ENCODE measurements at regions not wholly inside any gene's neighbourhood (a gene's known extent, or its start where the extent isn't known, plus 50 kb on each side); places are given as distances from the start of the nearest gene placed in this dataset.

- no peak for ATAC-seq
- Mint-ChIP-seq H3K9me3 (peaks cover 2% of the 10 kb centered on the region), H3K27ac (no peak overlapping the region), H3K4me3 (no peak overlapping the region), H3K36me3 (no peaks in the 10 kb centered on the region), H3K4me1 (no peaks in the 10 kb centered on the region)
- no peak for DNase-seq (ENCODE audit: low spot score in 2 of 2)
Measured at GRCh38 chr1:239283216-239283615, 103.2 kb upstream of the CHRM3 start.

- no peak for ATAC-seq
- no peak for DNase-seq (ENCODE audit: low spot score in 2 of 2)
- Mint-ChIP-seq H3K36me3 (no peaks in the 10 kb centered on the region), H3K4me1 (no peaks in the 10 kb centered on the region), H3K27ac (no peak overlapping the region), H3K9me3 (peaks cover 2% of the 10 kb centered on the region), H3K4me3 (no peak overlapping the region)
Measured at GRCh38 chr1:239282411-239282810, 104.0 kb upstream of the CHRM3 start.

DNA sequence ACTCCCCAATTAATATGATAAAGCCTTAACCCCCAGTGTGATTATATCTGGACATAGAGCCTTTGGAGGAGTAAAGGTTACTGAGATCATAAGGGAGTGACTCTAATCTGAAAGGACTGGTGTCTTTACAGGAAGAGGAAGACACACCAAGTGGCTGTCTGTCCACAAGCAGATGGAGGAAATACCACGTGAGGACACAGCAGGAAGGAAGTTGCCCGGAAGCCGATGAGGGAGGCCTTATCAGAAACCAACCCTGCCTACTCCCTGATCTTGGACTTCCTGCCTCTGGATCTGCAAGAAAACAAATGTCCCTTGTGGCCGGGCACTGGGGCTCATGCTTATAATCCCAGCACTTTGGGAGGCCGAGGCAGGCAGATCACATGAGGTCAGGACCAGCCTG is 110.3 kb upstream of the CHRM3 start:
- Mint-ChIP-seq H3K27ac (no peak overlapping the region), H3K36me3 (no peaks in the 10 kb centered on the region), H3K9me3 (peaks cover 13% of the 10 kb centered on the region), H3K4me1 (no peaks in the 10 kb centered on the region), H3K4me3 (no peak overlapping the region)
- ATAC-seq (no peak), DNase-seq (ENCODE audit: low spot score in 2 of 2) (no peak)

DNA sequence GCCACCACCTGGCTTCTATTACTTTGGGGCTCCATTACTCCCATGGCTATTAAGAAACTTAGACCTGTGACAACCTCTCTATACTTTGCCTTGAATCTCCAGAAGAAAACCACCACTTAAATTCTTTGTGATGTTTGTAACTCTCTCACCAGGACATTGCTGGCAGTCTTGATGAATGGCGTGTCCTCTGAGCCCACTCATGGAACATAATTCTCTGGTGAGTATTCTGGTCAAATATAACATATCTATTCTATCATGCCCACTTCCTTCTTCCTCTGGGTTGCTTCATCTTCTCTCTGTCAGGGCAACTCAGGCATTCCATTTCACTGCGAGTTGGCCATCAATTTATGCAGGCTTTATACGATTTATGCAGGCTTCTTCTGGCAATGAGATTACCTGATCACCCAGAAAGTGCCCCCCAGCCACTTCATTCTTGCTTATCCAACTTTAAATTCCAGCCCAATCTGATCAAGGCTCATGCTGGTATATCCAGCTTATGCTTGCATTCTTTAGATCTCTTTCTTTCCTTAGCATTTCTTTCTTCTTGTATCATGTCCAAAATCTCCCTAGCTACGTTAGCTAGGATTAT is 112.0 kb upstream of the CHRM3 start:
- H3K9me3 Mint-ChIP-seq, result peaks cover 16% of the 10 kb centered on the region
- H3K4me1 Mint-ChIP-seq, result no peaks in the 10 kb centered on the region
- H3K36me3 Mint-ChIP-seq, result no peaks in the 10 kb centered on the region
- no peak overlapping the region for H3K27ac Mint-ChIP-seq
- no peak for ATAC-seq
- no peak overlapping the region for H3K4me3 Mint-ChIP-seq
- DNase-seq (ENCODE audit: low spot score in 2 of 2), result no peak

- no peak for ATAC-seq
- H3K4me1 Mint-ChIP-seq, result no peaks in the 10 kb centered on the region
- DNase-seq (ENCODE audit: low spot score in 2 of 2), result no peak
- H3K4me3 Mint-ChIP-seq, result no peak overlapping the region
- H3K27ac Mint-ChIP-seq, result no peak overlapping the region
- H3K36me3 Mint-ChIP-seq, result no peaks in the 10 kb centered on the region
- peaks cover 14% of the 10 kb centered on the region for H3K9me3 Mint-ChIP-seq
Measured at GRCh38 chr1:239270509-239270908, 115.9 kb upstream of the CHRM3 start.

- Mint-ChIP-seq H3K27ac (no peak overlapping the region), H3K9me3 (peaks cover 14% of the 10 kb centered on the region), H3K4me3 (no peak overlapping the region), H3K4me1 (no peaks in the 10 kb centered on the region), H3K36me3 (no peaks in the 10 kb centered on the region)
- DNase-seq (ENCODE audit: low spot score in 2 of 2) (no peak), ATAC-seq (no peak)
Measured at GRCh38 chr1:239269706-239270105, 116.7 kb upstream of the CHRM3 start.

DNA sequence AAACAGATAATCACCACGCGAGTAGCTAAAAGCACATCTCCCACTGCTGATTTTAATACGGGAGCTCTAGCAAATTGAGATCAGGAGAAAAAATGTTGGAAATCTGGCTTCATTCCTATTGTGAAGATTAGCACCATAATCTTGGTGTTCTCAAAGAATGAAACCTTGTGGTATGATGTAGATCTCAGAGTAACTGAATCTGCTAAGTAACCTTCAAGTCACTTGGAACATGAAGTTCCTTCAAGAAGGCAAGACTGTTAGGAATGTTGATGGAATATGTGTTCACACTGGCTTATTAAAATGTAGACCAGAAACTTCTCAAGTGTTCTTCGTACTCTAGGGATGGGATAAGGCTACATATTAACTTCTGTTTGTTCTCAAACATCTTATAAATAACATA is 117.4 kb upstream of the CHRM3 start:
- ATAC-seq, result no peak
- Mint-ChIP-seq H3K4me3 (no peak overlapping the region), H3K4me1 (no peaks in the 10 kb centered on the region), H3K27ac (no peak overlapping the region), H3K9me3 (peaks cover 8% of the 10 kb centered on the region), H3K36me3 (no peaks in the 10 kb centered on the region)
- no peak for DNase-seq (ENCODE audit: low spot score in 2 of 2)

GRCh38 chr1:239268007-239268406 is 118.4 kb upstream of the CHRM3 start:
- Mint-ChIP-seq H3K9me3 (peaks cover 3% of the 10 kb centered on the region), H3K36me3 (no peaks in the 10 kb centered on the region), H3K27ac (no peak overlapping the region), H3K4me1 (no peaks in the 10 kb centered on the region), H3K4me3 (no peak overlapping the region)
- ATAC-seq (no peak), DNase-seq (ENCODE audit: low spot score in 2 of 2) (no peak)

GRCh38 chr1:239263801-239264200 is 122.6 kb upstream of the CHRM3 start:
- H3K27ac Mint-ChIP-seq, result no peak overlapping the region
- ATAC-seq (no peak), DNase-seq (ENCODE audit: low spot score in 2 of 2) (no peak)
- no peak overlapping the region for H3K4me3 Mint-ChIP-seq
- peaks cover 2% of the 10 kb centered on the region for H3K9me3 Mint-ChIP-seq
- H3K4me1 Mint-ChIP-seq, result no peaks in the 10 kb centered on the region
- H3K36me3 Mint-ChIP-seq, result no peaks in the 10 kb centered on the region

GRCh38 chr1:239262538-239262937 is 123.8 kb upstream of the CHRM3 start:
- Mint-ChIP-seq H3K4me1 (no peaks in the 10 kb centered on the region), H3K27ac (no peak overlapping the region), H3K9me3 (peaks cover 4% of the 10 kb centered on the region), H3K4me3 (no peak overlapping the region), H3K36me3 (no peaks in the 10 kb centered on the region)
- no peak for DNase-seq (ENCODE audit: low spot score in 2 of 2)
- ATAC-seq, result no peak

DNA sequence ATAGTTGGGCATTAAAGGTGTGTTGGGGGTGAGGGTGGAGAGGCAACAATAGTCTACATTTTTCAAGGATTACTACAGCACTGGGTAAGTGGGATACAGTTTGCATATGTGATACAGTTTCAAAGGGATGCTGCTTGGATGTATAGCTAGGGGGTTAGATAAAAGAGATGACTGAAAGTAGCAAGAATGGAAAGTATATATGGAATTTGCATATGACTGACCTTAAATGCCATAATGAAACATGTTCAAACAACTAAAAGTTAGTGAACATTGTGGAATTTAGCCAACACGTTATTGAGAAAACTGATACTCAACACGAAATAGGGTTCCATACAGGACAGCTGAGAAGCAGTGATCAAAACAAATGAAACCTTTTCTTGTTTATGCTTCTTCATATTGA is 124.8 kb upstream of the CHRM3 start:
- Mint-ChIP-seq H3K4me3 (no peak overlapping the region), H3K27ac (no peak overlapping the region), H3K4me1 (no peaks in the 10 kb centered on the region), H3K36me3 (no peaks in the 10 kb centered on the region), H3K9me3 (peaks cover 4% of the 10 kb centered on the region)
- no peak for DNase-seq (ENCODE audit: low spot score in 2 of 2)
- no peak for ATAC-seq

GRCh38 chr1:239260842-239261241 is 125.5 kb upstream of the CHRM3 start:
- no peaks in the 10 kb centered on the region for H3K36me3 Mint-ChIP-seq
- no peak for ATAC-seq
- H3K27ac Mint-ChIP-seq, result no peak overlapping the region
- H3K4me3 Mint-ChIP-seq, result no peak overlapping the region
- no peaks in the 10 kb centered on the region for H3K4me1 Mint-ChIP-seq
- H3K9me3 Mint-ChIP-seq, result peaks cover 7% of the 10 kb centered on the region
- DNase-seq (ENCODE audit: low spot score in 2 of 2), result no peak

GRCh38 chr1:239255628-239256160 is 130.7 kb upstream of the CHRM3 start:
- Mint-ChIP-seq H3K4me1 (no peaks in the 10 kb centered on the region), H3K36me3 (no peaks in the 10 kb centered on the region), H3K9me3 (peaks cover 5% of the 10 kb centered on the region), H3K27ac (no peak overlapping the region), H3K4me3 (no peak overlapping the region)
- DNase-seq (ENCODE audit: low spot score in 2 of 2) (no peak), ATAC-seq (no peak)

GRCh38 chr1:239254999-239255398 is 131.4 kb upstream of the CHRM3 start:
- Mint-ChIP-seq H3K9me3 (peaks cover 5% of the 10 kb centered on the region), H3K36me3 (no peaks in the 10 kb centered on the region), H3K4me1 (no peaks in the 10 kb centered on the region), H3K27ac (no peak overlapping the region), H3K4me3 (no peak overlapping the region)
- DNase-seq (ENCODE audit: low spot score in 2 of 2), result no peak
- ATAC-seq, result no peak

GRCh38 chr1:239253032-239253431 is 133.3 kb upstream of the CHRM3 start:
- H3K9me3 Mint-ChIP-seq, result peaks cover 5% of the 10 kb centered on the region

DNA sequence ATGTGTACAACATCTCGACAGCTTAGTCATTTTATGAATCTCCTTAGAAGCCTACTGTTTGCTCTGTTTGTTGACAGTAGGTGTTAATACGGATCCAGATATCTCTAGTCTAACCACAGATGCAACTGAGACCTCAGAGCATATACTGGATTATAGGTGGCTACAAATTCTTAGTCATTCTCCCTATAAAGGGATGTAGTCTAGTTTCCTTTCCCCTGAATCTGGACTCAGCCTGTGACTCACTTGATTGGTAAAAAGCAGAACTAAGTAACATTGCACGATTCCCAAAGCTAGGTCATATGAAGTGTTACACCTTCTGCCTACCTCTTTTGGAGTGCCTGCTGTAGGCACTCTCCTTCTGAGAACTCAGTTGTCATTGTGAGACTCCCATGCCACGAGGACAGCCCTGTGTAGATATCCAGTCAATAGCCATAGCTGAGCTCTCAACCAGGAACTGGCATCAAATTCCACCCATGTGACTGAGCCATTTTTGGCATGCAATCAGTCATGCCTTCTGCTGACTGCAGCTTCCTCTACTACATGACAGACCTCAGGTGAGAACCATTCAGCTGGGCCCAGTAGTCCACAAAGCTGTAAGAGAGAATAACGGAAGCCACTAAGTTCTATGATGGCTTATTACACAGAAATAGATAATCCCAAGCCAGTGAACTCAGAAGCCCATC is 135.9 kb upstream of the CHRM3 start:
- H3K9me3 Mint-ChIP-seq, result no peaks in the 10 kb centered on the region

More at GRCh38 chr1:239253032-239253431, 133.3 kb upstream of the CHRM3 start:
- Mint-ChIP-seq H3K36me3 (no peaks in the 10 kb centered on the region), H3K4me1 (no peaks in the 10 kb centered on the region), H3K27ac (no peak overlapping the region), H3K4me3 (no peak overlapping the region)
- no peak for DNase-seq (ENCODE audit: low spot score in 2 of 2)
- ATAC-seq, result no peak

More for the DNA sequence above, 135.9 kb upstream of the CHRM3 start:
- H3K36me3 Mint-ChIP-seq, result no peaks in the 10 kb centered on the region
- DNase-seq (ENCODE audit: low spot score in 2 of 2), result no peak
- ATAC-seq, result no peak
- H3K27ac Mint-ChIP-seq, result no peak overlapping the region
- no peak overlapping the region for H3K4me3 Mint-ChIP-seq
- H3K4me1 Mint-ChIP-seq, result no peaks in the 10 kb centered on the region

Data from stimulated activated effector memory CD8-positive, alpha-beta T cell treated with anti-CD3 and anti-CD28 coated beads, Interleukin-12 subunit alpha, Interleukin-12 subunit beta, amount 100 ng/mL, for 72 hours (primary cell).